GM12892 (cell line): ENCODE measurements at regions not wholly inside any gene's neighbourhood (a gene's known extent, or its start where the extent isn't known, plus 50 kb on each side); places are given as distances from the start of the nearest gene placed in this dataset.

Experiments
- POLR2A ChIP-seq: IDR thresholded peaks from 2 replicates; pipeline ENCODE4 v1.6.1; 2011; ENCODE audit warnings: low read depth, low read length, control low read depth
- POLR2AphosphoS5 ChIP-seq: IDR thresholded peaks from 2 replicates; pipeline ENCODE4 v1.6.1; 2011; ENCODE audit warnings: low read depth, low read length, control low read depth
- TAF1 ChIP-seq: IDR thresholded peaks from 2 replicates; pipeline ENCODE4 v1.6.1; 2011; ENCODE audit warnings: low read depth, mild to moderate bottlenecking, control low read depth, low read length, borderline replicate concordance

DNA sequence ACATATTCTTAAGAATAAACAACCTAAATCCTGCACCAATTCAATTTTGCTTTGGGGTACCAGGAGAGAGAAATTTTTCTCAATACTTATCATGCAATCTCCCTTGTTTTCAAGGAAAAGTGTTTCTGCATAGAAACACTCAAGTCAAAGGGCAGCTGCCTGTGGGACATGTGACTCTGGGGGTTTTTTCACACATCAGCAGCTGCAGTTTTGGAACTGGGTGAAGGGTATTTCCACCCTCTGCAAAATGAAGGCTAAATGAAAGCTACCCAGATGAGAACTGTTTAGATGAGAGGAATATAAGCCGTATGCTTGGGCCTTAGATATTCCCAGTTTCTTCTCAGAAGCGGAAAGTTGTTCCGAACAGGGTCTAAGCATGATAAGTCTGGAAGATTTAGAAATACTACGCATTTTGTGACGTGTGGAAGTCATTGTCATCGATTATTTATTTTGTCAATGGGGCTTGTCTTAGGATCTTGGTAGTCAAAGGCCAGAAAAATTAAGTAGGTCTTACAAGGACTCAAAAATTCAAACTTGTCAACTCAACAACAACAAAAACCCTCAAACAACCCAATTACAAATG, 64.3 kb upstream of the BOD1 start:
- TF ChIP-seq POLR2A (no peak), POLR2AphosphoS5 (no peak), TAF1 (no peak)
